ENCODE measurements at regions not wholly inside any gene's neighbourhood (a gene's known extent, or its start where the extent isn't known, plus 50 kb on each side); places are given as distances from the start of the nearest gene placed in this dataset.

- CTCF ChIA-PET: no interaction called here
- H3K4me1 Mint-ChIP-seq (ENCODE audit: low read depth): no peaks in the 10 kb centered on the region
- ATAC-seq: no peak
These were observed 1469.7 kb downstream of the AACS start for GRCh38 chr12:126534942-126535341.

DNA sequence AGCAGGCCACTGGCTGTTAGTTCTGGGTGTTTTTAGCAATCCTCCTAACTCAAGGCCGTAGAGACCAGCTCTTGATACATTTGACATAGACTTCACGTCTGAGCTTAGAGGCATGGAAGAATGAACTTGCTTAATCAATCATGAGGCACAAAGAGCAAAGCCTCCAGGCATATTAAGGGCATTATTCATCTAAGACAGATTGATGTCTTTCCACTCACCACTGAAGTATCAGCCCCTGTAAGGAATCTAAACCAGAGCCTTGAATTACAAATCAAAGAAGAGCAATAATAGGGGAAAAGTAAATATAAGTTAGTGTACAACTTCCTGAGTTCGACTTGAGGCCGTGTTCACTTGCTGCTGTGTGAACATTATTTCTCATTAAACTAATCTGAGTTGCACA, 1470.7 kb downstream of the AACS start:
- Mint-ChIP-seq H3K36me3 (ENCODE audit: low read depth) (no peaks in the 10 kb centered on the region), H3K27ac (no peak overlapping the region), H3K9me3 (peaks cover 5% of the 10 kb centered on the region), H3K4me1 (ENCODE audit: low read depth) (no peaks in the 10 kb centered on the region), H3K4me3 (no peak overlapping the region), H3K27me3 (no peaks in the 10 kb centered on the region)
- TF ChIP-seq CTCF (IDR thresholded peaks at IDR 0.05): no peak
- no peak for DNase-seq
- POLR2A ChIA-PET: no interaction called here
- no peak for ATAC-seq
- intact Hi-C loops (cut with micrococcal nuclease): no loop called here
- CTCF ChIA-PET: no interaction called here

More at GRCh38 chr12:126534942-126535341, 1469.7 kb downstream of the AACS start:
- POLR2A ChIA-PET: no interaction called here
- Mint-ChIP-seq H3K36me3 (ENCODE audit: low read depth) (no peaks in the 10 kb centered on the region), H3K4me3 (no peak overlapping the region), H3K27ac (no peak overlapping the region), H3K9me3 (peaks cover 5% of the 10 kb centered on the region), H3K27me3 (no peaks in the 10 kb centered on the region)
- no peak for TF ChIP-seq CTCF (IDR thresholded peaks at IDR 0.05)
- DNase-seq: no peak
- intact Hi-C loops (cut with micrococcal nuclease): no loop called here

DNA sequence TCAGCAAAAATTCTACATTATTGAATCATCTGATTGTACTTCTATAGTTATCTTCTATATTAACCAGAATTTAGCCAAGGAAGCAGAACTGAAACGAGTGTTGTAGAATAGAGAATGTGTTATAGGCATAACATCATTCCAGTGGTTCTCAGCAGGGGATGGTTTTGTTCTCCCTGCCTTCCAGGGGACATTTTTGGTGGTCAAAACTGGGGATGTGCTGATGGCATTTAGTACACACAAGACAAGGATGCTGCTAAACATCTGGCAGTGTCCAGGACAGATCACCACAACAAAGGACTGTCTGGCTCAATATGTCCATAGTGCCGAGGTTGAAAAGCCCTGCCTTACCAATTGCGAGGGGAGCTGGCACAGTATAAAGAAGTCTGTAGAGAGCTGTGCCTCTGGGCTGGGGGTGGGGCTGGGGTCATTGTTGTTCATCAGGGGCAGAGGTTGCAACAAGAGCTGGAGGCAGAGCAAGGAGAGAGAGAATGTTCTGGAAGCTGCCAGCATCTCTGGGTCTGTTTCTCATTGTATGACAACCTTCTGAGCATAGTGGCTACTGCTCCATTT, 1472.8 kb downstream of the AACS start:
- Mint-ChIP-seq H3K36me3 (ENCODE audit: low read depth) (no peaks in the 10 kb centered on the region), H3K4me3 (no peak overlapping the region), H3K27ac (no peak overlapping the region), H3K4me1 (ENCODE audit: low read depth) (no peaks in the 10 kb centered on the region), H3K9me3 (peaks cover 5% of the 10 kb centered on the region), H3K27me3 (no peaks in the 10 kb centered on the region)
- ATAC-seq: no peak
- ChIA-PET CTCF (no interaction called here), POLR2A (no interaction called here)
- intact Hi-C loops (cut with micrococcal nuclease): no loop called here
- no peak for TF ChIP-seq CTCF (IDR thresholded peaks at IDR 0.05)
- DNase-seq: no peak

DNA sequence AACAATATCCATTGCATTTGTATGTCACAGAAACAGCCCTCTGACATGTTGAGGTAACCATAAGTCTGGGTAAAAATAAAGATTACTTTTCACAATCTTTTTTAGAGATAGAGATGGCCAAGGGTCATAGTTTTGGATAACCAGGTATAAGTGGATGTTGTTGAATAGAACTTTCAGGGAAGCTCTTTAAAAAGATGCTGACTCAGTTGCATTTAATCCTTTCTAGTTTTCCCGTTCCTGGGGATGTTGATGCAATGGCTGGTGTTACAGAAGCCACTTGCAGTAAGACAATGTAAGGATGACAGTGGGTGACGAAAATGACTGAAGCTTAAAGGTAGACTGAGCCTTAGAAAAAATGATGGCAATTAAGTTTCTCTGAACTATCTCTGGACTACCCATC, 1473.7 kb downstream of the AACS start:
- POLR2A ChIA-PET: no interaction called here
- no peak for ATAC-seq
- no peak for DNase-seq
- no peaks in the 10 kb centered on the region for H3K27me3 Mint-ChIP-seq
- H3K4me3 Mint-ChIP-seq: no peak overlapping the region
- H3K36me3 Mint-ChIP-seq (ENCODE audit: low read depth): no peaks in the 10 kb centered on the region
- H3K9me3 Mint-ChIP-seq: peaks cover 5% of the 10 kb centered on the region
- H3K27ac Mint-ChIP-seq: no peak overlapping the region
- CTCF ChIA-PET: no interaction called here
- intact Hi-C loops (cut with micrococcal nuclease): no loop called here
- H3K4me1 Mint-ChIP-seq (ENCODE audit: low read depth): no peaks in the 10 kb centered on the region
- no peak for TF ChIP-seq CTCF (IDR thresholded peaks at IDR 0.05)

DNA sequence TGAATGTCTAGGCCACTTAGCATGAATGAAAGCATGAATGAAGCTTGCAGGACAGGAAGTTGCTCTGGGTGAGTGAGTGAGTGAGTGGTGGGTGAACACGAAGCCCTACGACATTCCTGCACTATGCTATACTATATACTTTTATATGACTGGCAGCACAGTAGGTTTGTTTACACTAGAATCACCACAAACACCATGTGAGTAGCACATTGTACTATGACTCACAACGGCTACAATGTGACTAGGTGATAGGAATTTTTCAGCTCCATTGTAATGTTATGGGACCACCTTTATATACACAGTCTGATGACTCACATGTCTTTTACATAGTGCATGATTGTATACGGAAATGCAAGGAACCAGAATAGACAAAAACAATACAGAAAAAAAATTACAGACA, 1480.2 kb downstream of the AACS start:
- H3K4me3 Mint-ChIP-seq: no peak overlapping the region
- H3K36me3 Mint-ChIP-seq (ENCODE audit: low read depth): no peaks in the 10 kb centered on the region
- H3K9me3 Mint-ChIP-seq: no peaks in the 10 kb centered on the region
- ChIA-PET POLR2A (no interaction called here), CTCF (interaction anchor here (0.6 kb wide), 1 partner anchor 367 kb away, joined by 3 read pairs; no protein-coding TSS in a partner anchor)
- H3K27ac Mint-ChIP-seq: no peak overlapping the region
- intact Hi-C loops (cut with micrococcal nuclease): no loop called here
- TF ChIP-seq CTCF (IDR thresholded peaks at IDR 0.05): no peak
- ATAC-seq (no peak), DNase-seq (no peak)
- H3K4me1 Mint-ChIP-seq (ENCODE audit: low read depth): no peaks in the 10 kb centered on the region
- H3K27me3 Mint-ChIP-seq: no peaks in the 10 kb centered on the region
